HG02610 (cell line): ENCODE measurements at regions not wholly inside any gene's neighbourhood (a gene's known extent, or its start where the extent isn't known, plus 50 kb on each side); places are given as distances from the start of the nearest gene placed in this dataset.

Source experiments
- ATAC-seq: cut with Tn5 transposase; IDR thresholded peaks from one replicate; pipeline ENCODE4 v1.9.1; 2021; ENCODE audit warnings: mild to moderate bottlenecking, moderate library complexity; ENCODE audit not compliant: unreplicated experiment

GRCh38 chr1:82445132-82445531 is 644.4 kb downstream of the ADGRL2 start:
- ATAC-seq: no peak

- ATAC-seq: no peak
Measured at GRCh38 chr1:82441402-82441801, 640.7 kb downstream of the ADGRL2 start.

DNA sequence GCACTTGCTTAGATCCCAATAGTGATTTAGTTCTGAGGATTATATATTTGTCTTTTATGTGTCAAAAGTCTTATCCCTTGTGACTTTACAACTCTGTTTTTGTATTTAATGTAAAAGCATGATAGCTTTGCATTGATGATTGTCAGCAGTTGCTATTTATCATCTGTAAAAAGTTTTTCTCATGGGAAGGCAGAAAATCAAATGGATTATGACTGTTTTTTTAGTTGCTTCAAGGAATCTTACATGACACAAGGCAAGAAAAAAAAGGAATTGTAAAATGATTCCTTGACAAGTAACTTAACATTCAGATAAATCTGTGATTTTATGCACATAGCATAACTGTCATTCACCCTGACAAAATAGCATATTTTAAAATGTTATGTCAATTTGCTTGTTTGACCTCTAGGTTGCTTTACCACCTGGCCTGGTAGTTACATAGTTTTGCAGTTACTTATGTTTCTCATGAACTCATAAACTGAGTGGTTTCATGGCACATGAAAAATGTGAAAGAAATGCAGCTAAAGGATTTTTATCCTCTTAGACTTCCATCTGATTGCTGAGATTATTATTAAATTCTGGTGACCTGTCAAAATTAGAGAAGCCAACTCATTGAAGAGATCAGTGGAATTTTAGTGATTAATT is 622.6 kb downstream of the ADGRL2 start:
- ATAC-seq: no peak

GRCh38 chr1:82421782-82422181 is 621.0 kb downstream of the ADGRL2 start:
- ATAC-seq: no peak

- no peak for ATAC-seq
Measured at GRCh38 chr1:82420584-82420983, 619.9 kb downstream of the ADGRL2 start.

GRCh38 chr1:82411605-82412004 is 610.9 kb downstream of the ADGRL2 start:
- no peak for ATAC-seq

- no peak for ATAC-seq
Measured at GRCh38 chr1:82405333-82405732, 604.6 kb downstream of the ADGRL2 start.

GRCh38 chr1:82401116-82401515 is 600.4 kb downstream of the ADGRL2 start:
- ATAC-seq: no peak

- ATAC-seq: no peak
Measured at GRCh38 chr1:82400521-82400920, 599.8 kb downstream of the ADGRL2 start.

DNA sequence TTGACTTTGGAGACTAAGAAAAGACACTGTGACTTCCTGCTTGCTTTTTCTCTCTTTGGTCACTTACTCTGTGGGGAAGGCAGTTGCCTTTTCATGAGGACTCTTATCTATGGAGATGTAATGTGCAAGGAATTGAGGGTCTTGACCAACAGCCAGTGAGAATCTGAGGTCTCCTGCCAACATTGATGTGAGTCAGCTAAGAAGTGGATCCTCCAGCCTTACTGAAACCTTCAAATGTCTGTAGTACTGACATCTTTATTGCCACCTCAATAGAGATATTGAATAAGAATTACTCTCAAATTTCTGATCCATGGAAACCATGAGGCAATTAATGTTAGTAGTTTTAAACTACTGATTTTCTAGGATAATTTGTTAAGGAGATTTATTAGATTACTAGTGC is 598.4 kb downstream of the ADGRL2 start:
- ATAC-seq: no peak

DNA sequence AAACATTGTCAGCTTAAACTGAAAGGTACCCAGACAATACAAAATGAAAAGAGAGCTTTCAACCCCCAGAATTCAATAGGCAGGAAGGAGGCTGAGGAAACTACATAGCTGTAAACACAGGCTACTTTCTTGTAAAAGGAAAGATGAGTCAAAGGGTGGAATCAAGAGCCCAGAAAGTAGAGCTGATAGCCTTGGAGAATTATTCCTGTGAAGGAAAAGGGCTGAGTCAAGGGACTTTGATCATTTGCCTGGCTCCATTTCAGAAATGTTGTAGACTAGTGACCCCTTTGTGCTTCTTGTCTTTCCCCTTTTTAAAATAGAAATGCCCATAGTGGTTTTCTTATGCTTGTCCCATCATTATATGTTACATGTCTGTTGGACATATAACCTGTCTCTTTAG is 597.6 kb downstream of the ADGRL2 start:
- ATAC-seq: no peak

- ATAC-seq: no peak
Measured at GRCh38 chr1:82395440-82395839, 594.7 kb downstream of the ADGRL2 start.

- no peak for ATAC-seq
Measured at GRCh38 chr1:82392946-82393345, 592.2 kb downstream of the ADGRL2 start.

- ATAC-seq: no peak
Measured at GRCh38 chr1:82392513-82392912, 591.8 kb downstream of the ADGRL2 start.

GRCh38 chr1:82391712-82392111 is 591.0 kb downstream of the ADGRL2 start:
- ATAC-seq: no peak

DNA sequence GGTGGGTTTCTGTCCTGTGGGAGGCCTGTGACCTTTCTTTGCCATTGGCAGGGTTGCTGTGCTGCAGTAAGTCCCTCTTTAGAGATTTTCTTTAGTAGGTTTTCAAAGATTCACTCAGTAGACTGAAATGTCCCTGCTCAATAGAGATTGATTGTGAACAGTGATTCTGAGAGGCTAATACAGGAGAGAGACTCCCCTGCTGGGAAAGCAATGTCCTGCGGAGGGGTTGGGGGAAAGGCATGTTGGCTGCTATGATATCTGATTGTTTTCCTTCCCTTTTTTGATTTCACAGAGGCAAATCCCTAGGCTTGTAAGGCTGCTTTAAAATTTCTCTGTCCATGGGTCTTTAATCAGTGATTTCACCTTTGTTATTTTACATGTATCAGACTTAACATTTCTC is 589.9 kb downstream of the ADGRL2 start:
- ATAC-seq: no peak

DNA sequence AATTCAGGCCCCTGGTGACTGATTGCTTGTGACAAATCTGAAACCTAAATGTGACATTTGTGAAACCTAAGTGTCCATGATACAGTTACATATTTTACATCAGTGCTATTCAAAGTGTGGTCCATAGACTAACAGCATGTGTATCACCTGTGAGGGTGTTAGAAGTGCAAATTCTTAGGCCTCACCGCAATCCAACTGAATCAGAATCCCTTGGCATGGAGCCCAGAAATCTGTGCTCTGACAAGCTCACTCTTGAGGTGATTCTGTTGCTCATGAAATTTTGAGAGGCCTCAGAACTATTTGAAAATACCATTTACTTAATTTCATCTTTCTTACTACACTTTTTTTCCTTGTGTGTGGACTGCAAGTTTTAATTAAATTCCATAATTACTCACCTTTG is 587.9 kb downstream of the ADGRL2 start:
- ATAC-seq: no peak

- ATAC-seq: no peak
Measured at GRCh38 chr1:82387012-82387366, 586.3 kb downstream of the ADGRL2 start.

- no peak for ATAC-seq
Measured at GRCh38 chr1:82386365-82387011, 585.8 kb downstream of the ADGRL2 start.

GRCh38 chr1:82384776-82385175 is 584.0 kb downstream of the ADGRL2 start:
- no peak for ATAC-seq

GRCh38 chr1:82377201-82377884 is 576.6 kb downstream of the ADGRL2 start:
- no peak for ATAC-seq

DNA sequence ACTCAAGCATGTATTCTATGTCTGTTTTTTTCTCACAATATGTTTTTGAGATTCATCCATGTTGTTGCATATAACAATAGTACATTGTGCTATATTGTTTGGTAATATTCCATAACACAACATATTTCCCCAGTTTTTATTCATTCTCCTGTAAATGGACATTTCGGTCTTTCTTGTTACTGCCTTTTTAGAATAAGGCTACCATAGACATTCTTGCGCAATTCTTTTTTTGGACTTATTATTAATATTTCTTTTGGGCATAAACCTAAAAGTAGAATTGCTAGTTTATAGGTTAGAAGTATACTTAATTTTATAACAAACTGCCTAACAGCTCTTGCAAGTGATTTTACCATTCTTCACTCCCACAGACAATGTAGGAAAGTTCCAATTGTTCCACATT is 573.0 kb downstream of the ADGRL2 start:
- ATAC-seq: no peak
